ENCODE measurements at regions not wholly inside any gene's neighbourhood (a gene's known extent, or its start where the extent isn't known, plus 50 kb on each side); places are given as distances from the start of the nearest gene placed in this dataset.

- TF ChIP-seq, protein P1, sequence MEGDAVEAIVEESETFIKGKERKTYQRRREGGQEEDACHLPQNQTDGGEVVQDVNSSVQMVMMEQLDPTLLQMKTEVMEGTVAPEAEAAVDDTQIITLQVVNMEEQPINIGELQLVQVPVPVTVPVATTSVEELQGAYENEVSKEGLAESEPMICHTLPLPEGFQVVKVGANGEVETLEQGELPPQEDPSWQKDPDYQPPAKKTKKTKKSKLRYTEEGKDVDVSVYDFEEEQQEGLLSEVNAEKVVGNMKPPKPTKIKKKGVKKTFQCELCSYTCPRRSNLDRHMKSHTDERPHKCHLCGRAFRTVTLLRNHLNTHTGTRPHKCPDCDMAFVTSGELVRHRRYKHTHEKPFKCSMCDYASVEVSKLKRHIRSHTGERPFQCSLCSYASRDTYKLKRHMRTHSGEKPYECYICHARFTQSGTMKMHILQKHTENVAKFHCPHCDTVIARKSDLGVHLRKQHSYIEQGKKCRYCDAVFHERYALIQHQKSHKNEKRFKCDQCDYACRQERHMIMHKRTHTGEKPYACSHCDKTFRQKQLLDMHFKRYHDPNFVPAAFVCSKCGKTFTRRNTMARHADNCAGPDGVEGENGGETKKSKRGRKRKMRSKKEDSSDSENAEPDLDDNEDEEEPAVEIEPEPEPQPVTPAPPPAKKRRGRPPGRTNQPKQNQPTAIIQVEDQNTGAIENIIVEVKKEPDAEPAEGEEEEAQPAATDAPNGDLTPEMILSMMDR (IDR thresholded peaks at IDR 0.05) = no peak
Measured at GRCh38 chr12:102603021-102603420, 122.7 kb upstream of the IGF1 start.

GRCh38 chr12:102602521-102602920 lies 122.2 kb upstream of the IGF1 start:
- TF ChIP-seq, protein P1 (IDR thresholded peaks at IDR 0.05) = no peak

GRCh38 chr12:102601621-102602020 lies 121.3 kb upstream of the IGF1 start:
- TF ChIP-seq, protein P1 (IDR thresholded peaks at IDR 0.05) = no peak

DNA sequence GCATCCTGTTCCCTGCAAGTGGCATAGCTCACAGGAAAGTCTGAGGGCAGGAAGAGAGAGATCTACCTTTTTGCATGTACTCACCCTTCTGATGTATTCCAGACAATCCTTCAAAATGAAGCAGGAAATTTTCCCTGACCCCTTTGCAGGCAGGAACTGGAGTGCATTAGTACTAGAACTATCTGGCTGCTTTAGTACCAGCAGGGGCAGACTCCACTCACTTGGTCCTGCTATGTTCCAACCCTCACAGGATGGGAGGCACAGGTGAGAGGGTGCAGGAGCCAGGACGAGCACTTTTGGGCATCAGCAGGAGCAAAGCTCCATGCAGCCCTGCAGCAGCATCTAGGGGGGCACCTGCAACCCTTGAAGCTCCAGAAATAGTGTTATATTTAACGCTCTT lies 116.3 kb upstream of the IGF1 start:
- TF ChIP-seq, protein P1 (IDR thresholded peaks at IDR 0.05) = no peak

- TF ChIP-seq, protein P1 (IDR thresholded peaks at IDR 0.05) = no peak
Measured at GRCh38 chr12:102596031-102596430, 115.7 kb upstream of the IGF1 start.

GRCh38 chr12:102595315-102595714 lies 115.0 kb upstream of the IGF1 start:
- TF ChIP-seq, protein P1 (IDR thresholded peaks at IDR 0.05) = no peak

GRCh38 chr12:102593134-102593533 lies 112.8 kb upstream of the IGF1 start:
- TF ChIP-seq, protein P1 (IDR thresholded peaks at IDR 0.05) = no peak

DNA sequence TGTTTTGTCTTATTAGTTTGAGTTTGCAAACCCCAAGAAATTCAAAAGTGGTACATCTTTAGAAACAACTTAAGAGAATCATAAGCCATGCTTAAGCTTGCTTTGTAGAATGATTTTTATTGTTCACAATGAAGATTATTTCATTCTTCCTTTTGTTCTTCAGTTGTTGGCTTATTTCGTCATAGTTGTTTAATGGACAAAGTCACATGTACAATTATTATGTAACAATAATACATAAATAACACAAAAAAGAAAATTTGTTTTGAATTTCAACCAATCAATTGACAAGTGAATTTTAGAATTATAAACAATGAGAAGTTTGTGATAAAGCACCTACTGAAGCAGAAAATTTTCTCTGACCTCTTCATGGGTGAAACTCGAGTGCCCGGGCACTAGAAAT lies 111.8 kb upstream of the IGF1 start:
- TF ChIP-seq, protein P1 (IDR thresholded peaks at IDR 0.05) = no peak
